HG02610 (cell line): ENCODE measurements at regions not wholly inside any gene's neighbourhood (a gene's known extent, or its start where the extent isn't known, plus 50 kb on each side); places are given as distances from the start of the nearest gene placed in this dataset.

Source experiments
- ATAC-seq: cut with Tn5 transposase; IDR thresholded peaks from one replicate; pipeline ENCODE4 v1.9.1; 2021; ENCODE audit warnings: mild to moderate bottlenecking, moderate library complexity; ENCODE audit not compliant: unreplicated experiment

- no peak for ATAC-seq
These were observed 232.1 kb upstream of the ADAMTS9 start for GRCh38 chr3:64919934-64920333.

- no peak for ATAC-seq
These were observed 231.2 kb upstream of the ADAMTS9 start for GRCh38 chr3:64918989-64919388.

DNA sequence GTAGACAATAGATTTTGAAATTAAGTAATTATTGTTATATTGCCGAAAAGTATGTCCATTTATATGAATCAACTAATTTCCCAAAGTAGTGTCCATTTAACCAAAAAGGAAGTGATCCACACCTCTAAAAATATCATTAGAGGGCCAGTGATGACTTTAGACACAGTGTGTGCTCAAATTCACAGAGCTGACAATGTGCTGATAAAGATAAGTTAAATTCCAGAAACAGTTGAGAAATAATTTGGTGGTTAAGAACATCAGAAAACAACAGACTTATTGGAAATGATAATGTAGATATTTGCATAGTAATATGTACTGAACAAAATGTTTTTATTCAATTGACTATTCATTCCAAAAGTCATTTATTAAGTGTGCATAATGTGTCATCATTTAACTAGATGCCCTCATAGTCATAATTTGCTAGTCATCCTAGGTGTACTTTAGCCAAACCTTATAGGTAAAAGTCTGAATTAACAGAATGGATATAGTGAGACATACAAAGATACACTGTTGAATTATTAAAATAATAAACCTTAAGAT lies 230.2 kb upstream of the ADAMTS9 start:
- no peak for ATAC-seq

- no peak for ATAC-seq
These were observed 229.1 kb upstream of the ADAMTS9 start for GRCh38 chr3:64916937-64917336.

DNA sequence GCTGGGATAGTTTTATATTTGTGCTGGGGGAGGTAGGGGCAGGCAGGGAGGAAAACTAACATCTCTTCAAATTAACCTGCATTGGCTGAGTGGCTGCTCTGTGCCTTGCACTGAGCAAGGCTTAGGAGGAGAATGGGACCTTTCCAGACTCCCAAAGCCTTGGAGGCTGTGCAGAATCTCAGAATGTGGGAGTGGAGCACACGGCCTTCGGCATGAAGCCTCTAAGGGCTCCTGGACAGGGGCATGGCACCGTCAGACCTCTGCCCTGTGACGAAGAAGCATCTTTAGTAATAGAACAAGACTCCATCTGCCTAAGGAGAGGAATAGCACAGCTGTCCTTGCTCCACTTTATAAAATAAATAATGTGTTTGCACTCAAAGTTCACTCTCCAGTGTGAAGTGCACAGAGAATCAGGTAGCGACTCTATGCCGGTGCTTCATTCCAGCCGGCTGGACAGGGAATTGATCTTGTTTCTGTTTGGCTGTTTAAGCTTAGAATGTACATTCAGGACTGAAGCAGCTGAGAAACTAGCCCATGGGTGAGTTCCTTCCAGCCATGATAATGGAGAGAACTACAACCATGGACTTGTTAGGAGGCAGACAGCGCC lies 228.5 kb upstream of the ADAMTS9 start:
- no peak for ATAC-seq

DNA sequence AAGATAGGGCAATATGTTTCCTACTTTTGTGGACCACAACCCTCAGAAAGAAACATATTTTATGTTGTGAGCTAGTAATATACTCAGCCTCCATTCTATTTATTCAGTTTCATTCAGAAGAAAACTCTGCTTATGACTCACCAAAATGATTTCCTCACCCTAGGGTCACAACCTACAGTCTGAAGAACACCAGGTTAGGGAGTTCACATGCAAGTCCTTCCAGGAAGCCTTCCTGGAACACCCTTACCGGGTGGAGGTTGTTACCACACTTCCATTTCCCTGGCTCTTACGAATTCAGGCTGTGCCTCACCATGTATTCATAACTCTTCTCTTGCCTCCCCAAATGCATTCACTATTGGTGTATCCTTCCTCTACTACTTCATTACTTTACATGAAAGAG lies 228.0 kb upstream of the ADAMTS9 start:
- no peak for ATAC-seq

- no peak for ATAC-seq
These were observed 225.7 kb upstream of the ADAMTS9 start for GRCh38 chr3:64913515-64913914.

DNA sequence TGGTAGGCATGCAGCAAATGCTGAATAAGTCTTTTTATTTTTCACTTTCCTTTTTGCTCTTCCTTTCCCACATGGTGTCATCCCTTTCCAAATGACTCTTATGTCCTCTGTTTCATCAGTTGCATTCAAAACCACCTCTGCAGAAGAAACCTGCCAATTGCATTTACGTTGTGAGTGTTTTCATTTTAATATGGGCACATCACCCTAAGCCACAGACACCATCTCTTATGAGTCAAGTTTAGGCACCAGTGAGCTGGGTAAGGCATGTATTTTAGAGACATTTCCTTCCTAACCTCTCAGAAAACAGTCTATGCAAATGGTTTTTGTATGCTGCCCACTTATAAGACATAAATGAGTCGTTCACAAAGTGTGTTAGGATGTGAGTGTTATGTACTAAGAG lies 223.3 kb upstream of the ADAMTS9 start:
- ATAC-seq, result no peak

- no peak for ATAC-seq
These were observed 222.1 kb upstream of the ADAMTS9 start for GRCh38 chr3:64909757-64910467.

DNA sequence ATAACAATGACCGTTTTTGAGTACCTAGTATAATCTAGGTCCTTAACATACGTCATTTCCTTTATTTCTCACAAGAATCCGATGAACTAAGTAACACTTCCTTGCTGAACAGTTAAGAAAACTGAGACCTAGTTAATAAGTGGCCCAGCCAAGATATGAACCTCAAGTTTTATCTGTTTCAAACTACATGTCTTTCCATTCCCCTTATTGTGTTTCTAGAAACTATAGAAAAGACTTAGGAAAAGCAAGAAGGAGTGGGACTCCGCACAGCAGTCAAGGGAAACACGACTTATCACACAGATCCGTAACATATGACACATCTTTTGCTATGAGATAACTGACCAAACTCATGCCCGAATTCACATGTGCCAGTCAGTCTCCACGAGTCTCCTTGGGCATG lies 221.2 kb upstream of the ADAMTS9 start:
- ATAC-seq, result no peak

GRCh38 chr3:64908251-64908685 lies 220.5 kb upstream of the ADAMTS9 start:
- ATAC-seq, result no peak

DNA sequence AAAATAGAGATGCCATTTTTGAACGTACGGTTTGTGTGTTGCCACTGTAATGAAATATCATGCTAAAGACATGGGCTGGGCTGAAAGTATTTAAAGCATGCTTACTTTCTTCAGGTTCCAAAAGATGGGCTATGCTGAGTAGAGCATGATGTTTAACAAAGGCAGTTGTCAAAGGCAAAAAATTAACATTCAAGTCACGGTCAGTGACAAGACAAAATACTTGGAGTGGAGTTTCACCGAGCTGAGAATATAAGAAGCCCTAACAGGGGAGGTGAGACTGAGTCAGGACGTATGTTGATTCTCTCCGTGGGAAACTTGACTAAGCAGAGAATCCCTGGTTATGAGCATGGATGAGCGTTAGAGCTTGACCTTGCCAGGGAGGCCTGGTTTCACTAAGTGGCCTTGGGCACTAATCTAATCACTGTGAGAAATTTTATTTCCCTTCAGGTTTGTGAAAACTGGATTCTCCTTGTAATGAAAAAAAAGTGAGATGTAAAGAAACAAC lies 218.2 kb upstream of the ADAMTS9 start:
- ATAC-seq, result no peak

DNA sequence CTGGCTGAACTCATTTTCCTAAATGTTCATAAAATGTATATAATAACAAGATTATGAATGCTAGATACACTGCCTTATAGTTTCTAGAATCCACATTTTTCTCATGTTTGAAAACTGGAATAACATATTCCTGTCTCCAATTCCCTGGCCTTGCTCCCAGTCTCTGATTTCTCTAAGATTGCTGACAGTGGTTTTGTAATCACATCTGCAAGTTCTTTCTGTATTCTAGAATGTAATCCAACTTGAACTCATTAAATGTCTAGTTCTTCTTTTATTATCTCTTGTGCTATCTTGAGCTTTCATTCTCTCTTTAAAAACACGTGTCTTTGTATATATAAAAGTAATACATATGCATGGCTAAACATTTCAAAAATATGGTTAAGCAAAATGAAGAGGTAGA lies 215.2 kb upstream of the ADAMTS9 start:
- no peak for ATAC-seq

GRCh38 chr3:64901986-64902516 lies 214.3 kb upstream of the ADAMTS9 start:
- ATAC-seq, result no peak

GRCh38 chr3:64901522-64901885 lies 213.7 kb upstream of the ADAMTS9 start:
- no peak for ATAC-seq

- ATAC-seq, result no peak
These were observed 213.1 kb upstream of the ADAMTS9 start for GRCh38 chr3:64900617-64901521.

DNA sequence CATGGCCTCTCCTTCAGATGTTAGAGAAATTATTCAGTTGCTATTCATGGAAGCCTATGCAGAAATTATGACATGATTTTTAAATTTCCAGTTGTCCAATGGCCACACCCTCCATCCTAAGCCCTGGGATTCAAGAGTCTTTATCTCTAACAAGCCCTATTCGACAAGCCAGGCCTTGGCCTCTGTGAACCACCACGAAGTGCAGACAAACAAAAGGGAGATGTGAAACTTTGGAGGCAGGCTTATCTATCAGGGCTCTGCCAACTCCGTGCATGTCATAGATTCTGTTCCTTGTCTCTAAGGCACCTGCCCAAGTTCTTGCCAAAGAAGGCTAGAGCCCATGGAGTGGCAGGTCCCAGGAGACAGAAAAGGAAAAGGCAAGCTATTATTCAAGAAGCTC lies 212.4 kb upstream of the ADAMTS9 start:
- ATAC-seq, result no peak

DNA sequence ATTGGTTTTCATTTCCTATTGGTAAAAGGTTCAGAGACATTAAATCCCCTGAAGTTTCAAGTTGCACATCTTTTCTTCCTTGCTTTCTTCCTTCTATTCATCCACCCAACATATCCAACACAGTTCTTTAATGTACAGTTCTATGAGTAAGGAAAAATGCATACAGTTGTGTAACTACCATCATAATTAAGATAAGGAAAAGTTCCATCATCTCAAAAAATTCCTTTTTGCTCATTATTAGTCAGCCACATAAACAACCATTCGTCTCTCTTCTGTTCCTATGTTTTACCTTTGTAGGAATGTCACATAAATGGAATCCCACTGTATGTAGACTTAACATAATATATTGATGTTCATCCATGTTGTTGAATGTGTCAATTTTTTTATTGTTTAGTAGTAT lies 211.1 kb upstream of the ADAMTS9 start:
- no peak for ATAC-seq

GRCh38 chr3:64895991-64896895 lies 208.4 kb upstream of the ADAMTS9 start:
- ATAC-seq, result no peak
